GM19025 (cell line): ENCODE measurements at regions not wholly inside any gene's neighbourhood (a gene's known extent, or its start where the extent isn't known, plus 50 kb on each side); places are given as distances from the start of the nearest gene placed in this dataset.
"Not testable (repeated sequence)": the region's sequence is repeated elsewhere in the genome, so short reads cannot be mapped to it uniquely, and the experiment has no call there.

Source experiments
- ATAC-seq: cut with Tn5 transposase; IDR thresholded peaks from one replicate; pipeline ENCODE4 v1.9.1; 2021; ENCODE audit warnings: mild to moderate bottlenecking, low read depth, moderate library complexity; ENCODE audit not compliant: unreplicated experiment

DNA sequence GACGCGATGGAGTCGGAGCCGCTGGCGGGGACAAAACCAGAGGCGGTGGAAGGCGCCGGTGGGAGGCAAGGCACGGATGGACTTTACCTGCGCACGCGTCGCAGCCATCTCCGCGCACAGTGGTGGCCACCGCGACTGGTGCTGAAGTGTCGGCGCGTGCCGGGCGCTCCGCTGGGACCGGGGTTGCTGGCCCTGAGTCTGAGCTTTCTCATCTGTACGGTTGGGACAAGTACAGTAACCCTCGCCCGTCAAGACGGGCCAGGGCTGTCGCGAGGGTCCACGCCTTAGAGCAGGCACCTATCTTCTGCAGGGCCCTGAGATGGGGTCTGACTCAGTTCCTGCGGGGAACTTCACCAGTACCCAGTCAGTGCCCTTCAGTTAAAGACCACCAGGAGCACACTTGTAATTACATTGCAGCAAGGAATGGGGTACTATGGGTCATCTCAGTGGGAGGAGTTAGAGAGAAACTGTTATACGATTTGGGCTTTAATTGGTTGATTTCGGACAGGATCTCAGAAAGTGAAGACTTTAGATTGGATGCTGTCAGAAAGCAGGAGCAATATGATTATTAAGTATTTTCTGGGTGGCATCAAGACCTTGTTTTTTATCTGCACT lies 385.6 kb downstream of the SPATA31A6 start:
- ATAC-seq = not testable (repeated sequence)

DNA sequence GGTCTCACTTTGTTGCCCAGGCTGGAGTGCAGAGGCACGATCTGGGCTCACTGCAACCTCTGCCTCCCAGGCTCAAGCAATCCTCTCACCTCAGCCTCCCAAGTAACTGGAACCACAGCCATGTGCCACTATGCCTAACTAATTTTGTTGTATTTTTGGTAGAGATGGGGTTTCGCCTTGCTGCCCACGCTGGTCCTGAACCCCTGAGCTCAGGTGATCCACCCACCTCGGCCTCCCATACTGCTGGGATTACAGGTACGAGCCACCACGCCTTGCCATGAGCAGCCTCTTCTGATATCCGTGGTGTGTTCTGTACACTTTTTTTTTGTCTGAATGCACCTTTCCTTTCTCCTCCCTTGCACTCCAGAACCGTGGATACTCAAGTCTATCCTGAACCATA lies 394.4 kb downstream of the SPATA31A6 start:
- not testable (repeated sequence) for ATAC-seq
